WTC11 (cell line): ENCODE measurements at regions not wholly inside any gene's neighbourhood (a gene's known extent, or its start where the extent isn't known, plus 50 kb on each side); places are given as distances from the start of the nearest gene placed in this dataset.

Source experiments
- ATAC-seq: fragments of 200-7000 bp; cut with Tn5 transposase; 2 replicates; pipeline ENCODE4 v1.10.0; 2021; ENCODE audit warnings: mild to moderate bottlenecking, moderate library complexity
- CTCF ChIA-PET: fragments of 300-600 bp; sonication (Branson Sonifier 250); formaldehyde crosslinking; loops from one replicate; lab custom pipeline; 2021; ENCODE audit warnings: antibody characterized with exemption; lab: Charles Lee
- POLR2A ChIA-PET: fragments of 350-600 bp; sonication (Branson Sonifier 250); formaldehyde crosslinking; loops from one replicate; lab custom pipeline; 2021; ENCODE audit warnings: antibody characterized with exemption; lab: Charles Lee
- DNase-seq: peaks from one replicate; pipeline ENCODE4 v3.0.0; 2021; ENCODE audit warnings: low spot score
- H3K27ac Mint-ChIP-seq: 2 replicates; pipeline ENCODE4 v1.8.0; 2021; ENCODE audit warnings: mixed read lengths
- H3K27me3 Mint-ChIP-seq: 2 replicates; pipeline ENCODE4 v1.8.0; 2021; ENCODE audit warnings: low read depth, mild to moderate bottlenecking, moderate library complexity, mixed read lengths
- H3K36me3 Mint-ChIP-seq: 2 replicates; pipeline ENCODE4 v1.8.0; 2021; ENCODE audit warnings: mixed read lengths
- H3K4me1 Mint-ChIP-seq: 2 replicates; pipeline ENCODE4 v1.8.0; 2022; ENCODE audit warnings: mixed read lengths
- H3K4me3 Mint-ChIP-seq: 2 replicates; pipeline ENCODE4 v1.8.0; 2021; ENCODE audit warnings: mild to moderate bottlenecking, moderate library complexity, mixed read lengths
- H3K9me3 Mint-ChIP-seq: 2 replicates; pipeline ENCODE4 v1.8.0; 2021; ENCODE audit warnings: mixed read lengths
- ATF1 ChIP-seq: sonication (generic); formaldehyde crosslinking; IDR thresholded peaks from 2 replicates; pipeline ENCODE4 v1.8.1; 2023; ENCODE audit warnings: mild to moderate bottlenecking, moderate library complexity, missing genetic modification reagents
- ELF4 ChIP-seq: sonication (generic); formaldehyde crosslinking; IDR thresholded peaks from 2 replicates; pipeline ENCODE4 v1.8.1; 2022; ENCODE audit warnings: low read depth, mild to moderate bottlenecking, moderate library complexity, missing genetic modification reagents
- ETV6 ChIP-seq: sonication (generic); formaldehyde crosslinking; IDR thresholded peaks from 2 replicates; pipeline ENCODE4 v1.8.1; 2022; ENCODE audit warnings: mild to moderate bottlenecking, missing genetic modification reagents
- GRHL2 ChIP-seq: fragments of 250-450 bp; sonication (Bioruptor Pico); IDR thresholded peaks from 2 replicates; pipeline ENCODE4 v1.8.0; 2022; ENCODE audit warnings: mild to moderate bottlenecking, moderate library complexity; ENCODE audit not compliant: insufficient replicate concordance, severe bottlenecking
- GTF2I ChIP-seq: fragments of 250-450 bp; sonication (Bioruptor Pico); conservative IDR thresholded peaks from 2 replicates; pipeline ENCODE4 v1.4.0; 2021; ENCODE audit warnings: mild to moderate bottlenecking
- KAT7 ChIP-seq: sonication (generic); formaldehyde crosslinking; IDR thresholded peaks from 2 replicates; pipeline ENCODE4 v1.8.1; 2023; ENCODE audit warnings: missing genetic modification reagents, mild to moderate bottlenecking, borderline replicate concordance
- PRRX2 ChIP-seq: fragments of 250-450 bp; sonication (Bioruptor Pico); IDR thresholded peaks from 2 replicates; pipeline ENCODE4 v1.8.0; 2021; ENCODE audit warnings: mild to moderate bottlenecking
- RORB ChIP-seq: fragments of 250-450 bp; sonication (Bioruptor Pico); IDR thresholded peaks from 2 replicates; pipeline ENCODE4 v1.9.0; 2021; ENCODE audit warnings: mild to moderate bottlenecking
- SMAD3 ChIP-seq: sonication (generic); formaldehyde crosslinking; IDR thresholded peaks from 2 replicates; pipeline ENCODE4 v1.8.0; 2022; ENCODE audit warnings: missing genetic modification reagents, mild to moderate bottlenecking, borderline replicate concordance
- TP53 ChIP-seq: sonication (generic); formaldehyde crosslinking; IDR thresholded peaks from 2 replicates; pipeline ENCODE4 v1.8.1; 2023; ENCODE audit warnings: mild to moderate bottlenecking, missing genetic modification reagents
- ZNF232 ChIP-seq: sonication (generic); formaldehyde crosslinking; IDR thresholded peaks from 2 replicates; pipeline ENCODE4 v1.8.0; 2022; ENCODE audit warnings: mild to moderate bottlenecking, missing genetic modification reagents
- ZNF423 ChIP-seq: fragments of 250-450 bp; sonication (Bioruptor Pico); IDR thresholded peaks from 2 replicates; pipeline ENCODE4 v2.1.2; 2022; ENCODE audit warnings: mild to moderate bottlenecking, moderate library complexity
- ZNF671 ChIP-seq: fragments of 250-450 bp; sonication (Bioruptor Pico); IDR thresholded peaks from 2 replicates; pipeline ENCODE4 v1.8.0; 2021; ENCODE audit warnings: mild to moderate bottlenecking
- TF ChIP-seq, protein P1 (sequence below): sonication (generic); formaldehyde crosslinking; IDR thresholded peaks from 2 replicates; pipeline ENCODE4 v1.8.1; 2022; ENCODE audit warnings: low read depth, mild to moderate bottlenecking, moderate library complexity, missing genetic modification reagents, borderline replicate concordance
- TF ChIP-seq, protein P2 (sequence below): sonication (generic); formaldehyde crosslinking; IDR thresholded peaks from 2 replicates; pipeline ENCODE4 v1.8.0; 2023; ENCODE audit warnings: missing genetic modification reagents
- TF ChIP-seq, protein P3 (sequence below): sonication (generic); formaldehyde crosslinking; IDR thresholded peaks from 2 replicates; pipeline ENCODE4 v1.8.0; 2023; ENCODE audit warnings: mild to moderate bottlenecking, missing genetic modification reagents
- TF ChIP-seq, protein P4 (sequence below): sonication (generic); formaldehyde crosslinking; IDR thresholded peaks from 2 replicates; pipeline ENCODE4 v1.8.1; 2022; ENCODE audit warnings: missing genetic modification reagents, borderline replicate concordance
- TF ChIP-seq, protein P5 (sequence below): sonication (generic); formaldehyde crosslinking; IDR thresholded peaks from 2 replicates; pipeline ENCODE4 v1.8.1; 2023; ENCODE audit warnings: mild to moderate bottlenecking, missing genetic modification reagents, moderate library complexity
- TF ChIP-seq, protein P6 (sequence below): sonication (generic); formaldehyde crosslinking; IDR thresholded peaks from 2 replicates; pipeline ENCODE4 v1.8.0; 2023; ENCODE audit warnings: missing genetic modification reagents, mild to moderate bottlenecking, borderline replicate concordance
- TF ChIP-seq, protein P7 (sequence below): fragments of 250-450 bp; sonication (Bioruptor Pico); IDR thresholded peaks from 2 replicates; pipeline ENCODE4 v1.8.0; 2021; ENCODE audit warnings: mild to moderate bottlenecking
- TF ChIP-seq, protein P8 (sequence below): sonication (generic); formaldehyde crosslinking; IDR thresholded peaks from 2 replicates; pipeline ENCODE4 v1.8.1; 2022; ENCODE audit warnings: low read depth, missing genetic modification reagents, borderline replicate concordance

DNA sequence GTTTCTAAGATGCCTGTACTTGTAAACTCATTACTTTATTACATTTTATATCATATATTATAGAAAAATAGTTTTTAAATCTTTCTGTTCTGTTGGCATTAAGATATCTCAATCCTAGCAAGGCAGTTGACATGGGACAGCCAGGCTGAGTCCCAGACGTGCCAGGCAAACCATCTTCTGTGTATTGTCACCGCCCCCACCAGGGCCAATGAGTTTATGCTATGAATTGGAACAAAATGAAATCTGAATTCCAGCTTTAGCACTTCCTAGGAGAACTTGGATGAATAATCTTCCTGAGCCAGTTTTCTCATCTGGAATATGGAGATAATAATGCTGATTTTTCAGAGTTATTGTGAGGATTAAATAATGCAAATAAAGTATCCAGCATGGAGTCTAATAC, 79.9 kb upstream of the GSX1 start:
- Mint-ChIP-seq H3K27ac (no peak overlapping the region), H3K27me3 (no peaks in the 10 kb centered on the region; the same call in 1 of the 2 replicates), H3K36me3 (no peaks in the 10 kb centered on the region), H3K9me3 (no peaks in the 10 kb centered on the region), H3K4me1 (peaks cover 27% of the 10 kb centered on the region), H3K4me3 (no peak overlapping the region)
- no peak for DNase-seq
- no peak for ATAC-seq
- TF ChIP-seq ZNF423 (no peak), SMAD3 (CRISPR knock-in tag) (no peak), KAT7 (no peak), ELF4 (CRISPR knock-in tag) (no peak), GTF2I (no peak)
- TF ChIP-seq, protein P1, sequence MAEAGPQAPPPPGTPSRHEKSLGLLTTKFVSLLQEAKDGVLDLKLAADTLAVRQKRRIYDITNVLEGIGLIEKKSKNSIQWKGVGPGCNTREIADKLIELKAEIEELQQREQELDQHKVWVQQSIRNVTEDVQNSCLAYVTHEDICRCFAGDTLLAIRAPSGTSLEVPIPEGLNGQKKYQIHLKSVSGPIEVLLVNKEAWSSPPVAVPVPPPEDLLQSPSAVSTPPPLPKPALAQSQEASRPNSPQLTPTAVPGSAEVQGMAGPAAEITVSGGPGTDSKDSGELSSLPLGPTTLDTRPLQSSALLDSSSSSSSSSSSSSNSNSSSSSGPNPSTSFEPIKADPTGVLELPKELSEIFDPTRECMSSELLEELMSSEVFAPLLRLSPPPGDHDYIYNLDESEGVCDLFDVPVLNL (CRISPR knock-in tag) = no peak
- TF ChIP-seq, protein P2, sequence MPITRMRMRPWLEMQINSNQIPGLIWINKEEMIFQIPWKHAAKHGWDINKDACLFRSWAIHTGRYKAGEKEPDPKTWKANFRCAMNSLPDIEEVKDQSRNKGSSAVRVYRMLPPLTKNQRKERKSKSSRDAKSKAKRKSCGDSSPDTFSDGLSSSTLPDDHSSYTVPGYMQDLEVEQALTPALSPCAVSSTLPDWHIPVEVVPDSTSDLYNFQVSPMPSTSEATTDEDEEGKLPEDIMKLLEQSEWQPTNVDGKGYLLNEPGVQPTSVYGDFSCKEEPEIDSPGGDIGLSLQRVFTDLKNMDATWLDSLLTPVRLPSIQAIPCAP = no peak
- TF ChIP-seq, protein P3, sequence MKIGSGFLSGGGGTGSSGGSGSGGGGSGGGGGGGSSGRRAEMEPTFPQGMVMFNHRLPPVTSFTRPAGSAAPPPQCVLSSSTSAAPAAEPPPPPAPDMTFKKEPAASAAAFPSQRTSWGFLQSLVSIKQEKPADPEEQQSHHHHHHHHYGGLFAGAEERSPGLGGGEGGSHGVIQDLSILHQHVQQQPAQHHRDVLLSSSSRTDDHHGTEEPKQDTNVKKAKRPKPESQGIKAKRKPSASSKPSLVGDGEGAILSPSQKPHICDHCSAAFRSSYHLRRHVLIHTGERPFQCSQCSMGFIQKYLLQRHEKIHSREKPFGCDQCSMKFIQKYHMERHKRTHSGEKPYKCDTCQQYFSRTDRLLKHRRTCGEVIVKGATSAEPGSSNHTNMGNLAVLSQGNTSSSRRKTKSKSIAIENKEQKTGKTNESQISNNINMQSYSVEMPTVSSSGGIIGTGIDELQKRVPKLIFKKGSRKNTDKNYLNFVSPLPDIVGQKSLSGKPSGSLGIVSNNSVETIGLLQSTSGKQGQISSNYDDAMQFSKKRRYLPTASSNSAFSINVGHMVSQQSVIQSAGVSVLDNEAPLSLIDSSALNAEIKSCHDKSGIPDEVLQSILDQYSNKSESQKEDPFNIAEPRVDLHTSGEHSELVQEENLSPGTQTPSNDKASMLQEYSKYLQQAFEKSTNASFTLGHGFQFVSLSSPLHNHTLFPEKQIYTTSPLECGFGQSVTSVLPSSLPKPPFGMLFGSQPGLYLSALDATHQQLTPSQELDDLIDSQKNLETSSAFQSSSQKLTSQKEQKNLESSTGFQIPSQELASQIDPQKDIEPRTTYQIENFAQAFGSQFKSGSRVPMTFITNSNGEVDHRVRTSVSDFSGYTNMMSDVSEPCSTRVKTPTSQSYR (CRISPR knock-in tag) = no peak
- TF ChIP-seq, protein P4, sequence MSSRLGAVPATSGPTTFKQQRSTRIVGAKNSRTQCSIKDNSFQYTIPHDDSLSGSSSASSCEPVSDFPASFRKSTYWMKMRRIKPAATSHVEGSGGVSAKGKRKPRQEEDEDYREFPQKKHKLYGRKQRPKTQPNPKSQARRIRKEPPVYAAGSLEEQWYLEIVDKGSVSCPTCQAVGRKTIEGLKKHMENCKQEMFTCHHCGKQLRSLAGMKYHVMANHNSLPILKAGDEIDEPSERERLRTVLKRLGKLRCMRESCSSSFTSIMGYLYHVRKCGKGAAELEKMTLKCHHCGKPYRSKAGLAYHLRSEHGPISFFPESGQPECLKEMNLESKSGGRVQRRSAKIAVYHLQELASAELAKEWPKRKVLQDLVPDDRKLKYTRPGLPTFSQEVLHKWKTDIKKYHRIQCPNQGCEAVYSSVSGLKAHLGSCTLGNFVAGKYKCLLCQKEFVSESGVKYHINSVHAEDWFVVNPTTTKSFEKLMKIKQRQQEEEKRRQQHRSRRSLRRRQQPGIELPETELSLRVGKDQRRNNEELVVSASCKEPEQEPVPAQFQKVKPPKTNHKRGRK (CRISPR knock-in tag) = no peak
- TF ChIP-seq, protein P5, sequence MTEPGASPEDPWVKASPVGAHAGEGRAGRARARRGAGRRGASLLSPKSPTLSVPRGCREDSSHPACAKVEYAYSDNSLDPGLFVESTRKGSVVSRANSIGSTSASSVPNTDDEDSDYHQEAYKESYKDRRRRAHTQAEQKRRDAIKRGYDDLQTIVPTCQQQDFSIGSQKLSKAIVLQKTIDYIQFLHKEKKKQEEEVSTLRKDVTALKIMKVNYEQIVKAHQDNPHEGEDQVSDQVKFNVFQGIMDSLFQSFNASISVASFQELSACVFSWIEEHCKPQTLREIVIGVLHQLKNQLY (CRISPR knock-in tag) = no peak
- TF ChIP-seq, protein P6, sequence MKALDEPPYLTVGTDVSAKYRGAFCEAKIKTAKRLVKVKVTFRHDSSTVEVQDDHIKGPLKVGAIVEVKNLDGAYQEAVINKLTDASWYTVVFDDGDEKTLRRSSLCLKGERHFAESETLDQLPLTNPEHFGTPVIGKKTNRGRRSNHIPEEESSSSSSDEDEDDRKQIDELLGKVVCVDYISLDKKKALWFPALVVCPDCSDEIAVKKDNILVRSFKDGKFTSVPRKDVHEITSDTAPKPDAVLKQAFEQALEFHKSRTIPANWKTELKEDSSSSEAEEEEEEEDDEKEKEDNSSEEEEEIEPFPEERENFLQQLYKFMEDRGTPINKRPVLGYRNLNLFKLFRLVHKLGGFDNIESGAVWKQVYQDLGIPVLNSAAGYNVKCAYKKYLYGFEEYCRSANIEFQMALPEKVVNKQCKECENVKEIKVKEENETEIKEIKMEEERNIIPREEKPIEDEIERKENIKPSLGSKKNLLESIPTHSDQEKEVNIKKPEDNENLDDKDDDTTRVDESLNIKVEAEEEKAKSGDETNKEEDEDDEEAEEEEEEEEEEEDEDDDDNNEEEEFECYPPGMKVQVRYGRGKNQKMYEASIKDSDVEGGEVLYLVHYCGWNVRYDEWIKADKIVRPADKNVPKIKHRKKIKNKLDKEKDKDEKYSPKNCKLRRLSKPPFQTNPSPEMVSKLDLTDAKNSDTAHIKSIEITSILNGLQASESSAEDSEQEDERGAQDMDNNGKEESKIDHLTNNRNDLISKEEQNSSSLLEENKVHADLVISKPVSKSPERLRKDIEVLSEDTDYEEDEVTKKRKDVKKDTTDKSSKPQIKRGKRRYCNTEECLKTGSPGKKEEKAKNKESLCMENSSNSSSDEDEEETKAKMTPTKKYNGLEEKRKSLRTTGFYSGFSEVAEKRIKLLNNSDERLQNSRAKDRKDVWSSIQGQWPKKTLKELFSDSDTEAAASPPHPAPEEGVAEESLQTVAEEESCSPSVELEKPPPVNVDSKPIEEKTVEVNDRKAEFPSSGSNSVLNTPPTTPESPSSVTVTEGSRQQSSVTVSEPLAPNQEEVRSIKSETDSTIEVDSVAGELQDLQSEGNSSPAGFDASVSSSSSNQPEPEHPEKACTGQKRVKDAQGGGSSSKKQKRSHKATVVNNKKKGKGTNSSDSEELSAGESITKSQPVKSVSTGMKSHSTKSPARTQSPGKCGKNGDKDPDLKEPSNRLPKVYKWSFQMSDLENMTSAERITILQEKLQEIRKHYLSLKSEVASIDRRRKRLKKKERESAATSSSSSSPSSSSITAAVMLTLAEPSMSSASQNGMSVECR (CRISPR knock-in tag) = no peak
- POLR2A ChIA-PET = no interaction called here
- CTCF ChIA-PET = interaction anchor here (0.6 to 0.7 kb wide), 2 partner anchors 179 to 1590 kb away, joined by 3 read pairs; no protein-coding TSS in a partner anchor

DNA sequence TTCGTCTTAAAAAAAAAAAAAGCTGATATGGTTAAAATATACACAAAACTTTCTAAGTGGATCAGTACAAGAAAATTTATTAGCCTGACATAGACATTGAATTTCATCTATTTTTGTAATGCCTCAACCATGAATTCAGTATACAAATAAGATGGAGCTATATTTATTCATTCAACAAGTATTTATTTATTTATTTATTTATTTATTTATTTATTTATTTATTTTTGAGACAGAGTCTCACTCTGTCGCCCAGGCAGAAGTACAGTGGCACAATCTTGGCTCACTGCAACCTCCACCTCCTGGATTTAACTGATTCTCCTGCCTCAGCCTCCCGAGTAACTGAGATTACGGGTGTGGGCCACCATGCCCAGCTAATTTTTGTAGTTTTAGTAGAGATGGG, 78.5 kb upstream of the GSX1 start:
- ATAC-seq (no peak), DNase-seq (no peak)
- Mint-ChIP-seq H3K9me3 (no peaks in the 10 kb centered on the region), H3K36me3 (no peaks in the 10 kb centered on the region), H3K27ac (no peak overlapping the region), H3K4me3 (no peak overlapping the region), H3K4me1 (peaks cover 18% of the 10 kb centered on the region), H3K27me3 (no peaks in the 10 kb centered on the region)
- POLR2A ChIA-PET = no interaction called here
- CTCF ChIA-PET = interaction anchor here (0.6 to 1.1 kb wide), 2 partner anchors 113 to 375 kb away, joined by 3 to 6 read pairs; no protein-coding TSS in a partner anchor
- TF ChIP-seq ETV6 (CRISPR knock-in tag) (no peak), ELF4 (CRISPR knock-in tag) (no peak), GTF2I (no peak), ZNF671 (no peak), TP53 (no peak), RORB (CRISPR knock-in tag) (no peak), ATF1 (CRISPR knock-in tag) (no peak), PRRX2 (CRISPR knock-in tag) (no peak), ZNF232 (CRISPR knock-in tag) (no peak), GRHL2 (CRISPR knock-in tag) (no peak)
- TF ChIP-seq, protein P7, sequence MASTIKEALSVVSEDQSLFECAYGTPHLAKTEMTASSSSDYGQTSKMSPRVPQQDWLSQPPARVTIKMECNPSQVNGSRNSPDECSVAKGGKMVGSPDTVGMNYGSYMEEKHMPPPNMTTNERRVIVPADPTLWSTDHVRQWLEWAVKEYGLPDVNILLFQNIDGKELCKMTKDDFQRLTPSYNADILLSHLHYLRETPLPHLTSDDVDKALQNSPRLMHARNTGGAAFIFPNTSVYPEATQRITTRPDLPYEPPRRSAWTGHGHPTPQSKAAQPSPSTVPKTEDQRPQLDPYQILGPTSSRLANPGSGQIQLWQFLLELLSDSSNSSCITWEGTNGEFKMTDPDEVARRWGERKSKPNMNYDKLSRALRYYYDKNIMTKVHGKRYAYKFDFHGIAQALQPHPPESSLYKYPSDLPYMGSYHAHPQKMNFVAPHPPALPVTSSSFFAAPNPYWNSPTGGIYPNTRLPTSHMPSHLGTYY (CRISPR knock-in tag) = no peak
- TF ChIP-seq, protein P8, sequence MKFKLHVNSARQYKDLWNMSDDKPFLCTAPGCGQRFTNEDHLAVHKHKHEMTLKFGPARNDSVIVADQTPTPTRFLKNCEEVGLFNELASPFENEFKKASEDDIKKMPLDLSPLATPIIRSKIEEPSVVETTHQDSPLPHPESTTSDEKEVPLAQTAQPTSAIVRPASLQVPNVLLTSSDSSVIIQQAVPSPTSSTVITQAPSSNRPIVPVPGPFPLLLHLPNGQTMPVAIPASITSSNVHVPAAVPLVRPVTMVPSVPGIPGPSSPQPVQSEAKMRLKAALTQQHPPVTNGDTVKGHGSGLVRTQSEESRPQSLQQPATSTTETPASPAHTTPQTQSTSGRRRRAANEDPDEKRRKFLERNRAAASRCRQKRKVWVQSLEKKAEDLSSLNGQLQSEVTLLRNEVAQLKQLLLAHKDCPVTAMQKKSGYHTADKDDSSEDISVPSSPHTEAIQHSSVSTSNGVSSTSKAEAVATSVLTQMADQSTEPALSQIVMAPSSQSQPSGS (CRISPR knock-in tag) = no peak
